SK-N-SH (cell line): ENCODE measurements at regions not wholly inside any gene's neighbourhood (a gene's known extent, or its start where the extent isn't known, plus 50 kb on each side); places are given as distances from the start of the nearest gene placed in this dataset.

ENCODE experiments used
- CTCF ChIA-PET: fragments of 300-600, 350-600 bp; formaldehyde crosslinking; extraction: SDS; loops from one replicate; lab custom pipeline; 2021; lab: Yijun Ruan, JAX
- POLR2A ChIA-PET: fragments of 350-600 bp; sonication (Branson Sonifier 250); formaldehyde crosslinking; extraction: SDS; loops from one replicate; lab custom pipeline; 2020; ENCODE audit warnings: antibody characterized with exemption, inconsistent platforms; lab: Yijun Ruan, JAX
- DNase-seq: peaks from one replicate; pipeline ENCODE4 v3.0.0; 2012
- H2AFZ ChIP-seq: fragments of 200-600 bp; sonication (generic); 2 replicates; pipeline ENCODE4 v1.8.1; 2016; ENCODE audit warnings: antibody characterized with exemption, mild to moderate bottlenecking, low read depth
- H3F3A ChIP-seq: fragments of 200-600 bp; sonication (generic); replicated peaks from 2 replicates; pipeline ENCODE3; 2016; ENCODE audit warnings: antibody characterized with exemption, mild to moderate bottlenecking; ENCODE audit not compliant: insufficient read depth
- H3K27ac ChIP-seq, 2 experiments: fragments of 200-500 bp in 1 of 2; fragments of 200-600 bp in 1 of 2; sonication (Bioruptor generic) in 1 of 2; sonication (generic), shearing (Covaris generic) in 1 of 2; 2 replicates each; pipeline versions ENCODE4 v1.5.1 to v1.6.1; 2014 to 2016; ENCODE audit warnings: low read depth in 2 of 2, inconsistent platforms in 1 of 2, low read length in 1 of 2, mild to moderate bottlenecking in 1 of 2, mixed read lengths in 1 of 2
- H3K27me3 ChIP-seq: fragments of 200-600 bp; sonication (generic), shearing (Covaris generic); 2 replicates; pipeline ENCODE4 v1.6.1; 2016; ENCODE audit warnings: mixed run types; ENCODE audit not compliant: insufficient read depth
- H3K36me3 ChIP-seq, 2 experiments: fragments of 200-500 bp in 1 of 2; fragments of 200-600 bp in 1 of 2; sonication (Bioruptor generic) in 1 of 2; sonication (generic) in 1 of 2; replicated peaks in 1 of 2; 2 replicates each; pipeline versions ENCODE3 to v1.5.1; 2014 to 2016; ENCODE audit warnings: low read length in 1 of 2, mild to moderate bottlenecking in 1 of 2; ENCODE audit not compliant: insufficient read depth in 2 of 2, control insufficient read depth in 1 of 2
- H3K4me1 ChIP-seq, 2 experiments: fragments of 200-500 bp in 1 of 2; fragments of 200-600 bp in 1 of 2; sonication (Bioruptor generic) in 1 of 2; sonication (generic), shearing (Covaris generic) in 1 of 2; 2 replicates each; pipeline versions ENCODE4 v1.5.1 to v1.6.1; 2014 to 2016; ENCODE audit warnings: low read depth in 1 of 2, low read length in 1 of 2, mixed run types in 1 of 2; ENCODE audit not compliant: insufficient read depth in 2 of 2, control insufficient read depth in 1 of 2
- H3K4me2 ChIP-seq: fragments of 200-600 bp; sonication (generic), shearing (Covaris generic); 2 replicates; pipeline ENCODE4 v1.6.1; 2017; ENCODE audit warnings: mixed run types
- H3K4me3 ChIP-seq, 2 experiments: fragments of 200-500 bp in 1 of 2; fragments of 200-600 bp in 1 of 2; sonication (Bioruptor generic) in 1 of 2; sonication (generic), shearing (Covaris generic) in 1 of 2; 2 replicates each; pipeline versions ENCODE4 v1.5.1 to v1.8.1; 2014 to 2016; ENCODE audit warnings: low read depth in 2 of 2, inconsistent platforms in 1 of 2, low read length in 1 of 2, mild to moderate bottlenecking in 1 of 2, mixed read lengths in 1 of 2, moderate library complexity in 1 of 2
- H3K79me2 ChIP-seq: fragments of 200-600 bp; sonication (generic); 2 replicates; pipeline ENCODE4 v1.8.1; 2017; ENCODE audit warnings: mild to moderate bottlenecking; ENCODE audit not compliant: insufficient read depth
- H3K9ac ChIP-seq: fragments of 200-600 bp; sonication (generic); 2 replicates; pipeline ENCODE4 v1.6.1; 2017; ENCODE audit warnings: mixed run types
- H3K9me2 ChIP-seq: fragments of 200-600 bp; sonication (generic); 2 replicates; pipeline ENCODE4 v1.6.1; 2017; ENCODE audit warnings: mixed run types
- H3K9me3 ChIP-seq: fragments of 200-600 bp; sonication (generic); 2 replicates; pipeline ENCODE4 v1.6.1; 2017; ENCODE audit warnings: mixed run types, mild to moderate bottlenecking, moderate library complexity
- H4K20me1 ChIP-seq: fragments of 200-600 bp; sonication (generic); 2 replicates; pipeline ENCODE4 v1.6.1; 2017; ENCODE audit warnings: mild to moderate bottlenecking, mixed run types; ENCODE audit not compliant: insufficient read depth
- CHD2 ChIP-seq: fragments of 150-350 bp; IDR thresholded peaks from 2 replicates; pipeline ENCODE4 v1.6.1; 2018; ENCODE audit warnings: low read length; ENCODE audit not compliant: partially characterized antibody
- CTCF ChIP-seq: fragments of 200-600 bp; sonication (generic); IDR thresholded peaks from 2 replicates; pipeline ENCODE4 v1.6.1; 2017; ENCODE audit warnings: antibody characterized with exemption, mild to moderate bottlenecking, moderate library complexity
- ELF1 ChIP-seq: IDR thresholded peaks from 2 replicates; pipeline ENCODE4 v1.4.0; 2012
- EP300 ChIP-seq, 2 experiments: IDR thresholded peaks; 2 replicates each; pipeline versions ENCODE4 v1.4.0 to v1.6.1; 2012; ENCODE audit warnings: borderline replicate concordance in 1 of 2, low read depth in 1 of 2, low read length in 1 of 2
- FOXM1 ChIP-seq: IDR thresholded peaks from 2 replicates; pipeline ENCODE4 v1.4.0; 2012; ENCODE audit warnings: low read depth, mild to moderate bottlenecking
- JUND ChIP-seq: IDR thresholded peaks from 2 replicates; pipeline ENCODE4 v1.4.0; 2012
- MAX ChIP-seq: IDR thresholded peaks from 2 replicates; pipeline ENCODE4 v1.4.0; 2012; ENCODE audit warnings: low read depth
- NFIC ChIP-seq: IDR thresholded peaks from 2 replicates; pipeline ENCODE4 v1.4.0; 2012; ENCODE audit warnings: borderline replicate concordance
- REST ChIP-seq: IDR thresholded peaks from 2 replicates; pipeline ENCODE4 v1.6.1; 2012; ENCODE audit warnings: mild to moderate bottlenecking, low read depth, low read length, moderate library complexity
- RFX5 ChIP-seq: IDR thresholded peaks from 2 replicates; pipeline ENCODE4 v1.6.1; 2012; ENCODE audit warnings: mild to moderate bottlenecking, improper control_type of control experiment, low read length
- SIN3A ChIP-seq: IDR thresholded peaks from 2 replicates; pipeline ENCODE4 v1.6.1; 2012; ENCODE audit warnings: low read depth, mild to moderate bottlenecking, low read length, moderate library complexity, borderline replicate concordance
- SMC3 ChIP-seq: IDR thresholded peaks from 2 replicates; pipeline ENCODE4 v1.6.1; 2012; ENCODE audit warnings: low read depth, low read length, improper control_type of control experiment
- TCF12 ChIP-seq: IDR thresholded peaks from 2 replicates; pipeline ENCODE4 v1.4.0; 2012
- ZBTB33 ChIP-seq: IDR thresholded peaks from 2 replicates; pipeline ENCODE4 v1.4.0; 2012; ENCODE audit warnings: low read depth, borderline replicate concordance
- WGBS: methylation state at CpG from one replicate; pipeline ENCODE4 v1.1.6; 2017; ENCODE audit warnings: low lambda C conversion rate; 5-methylcytosine and 5-hydroxymethylcytosine counted together
- TF ChIP-seq, protein P1 (sequence below): IDR thresholded peaks from 2 replicates; pipeline ENCODE4 v1.4.0; 2012; ENCODE audit warnings: low read depth, borderline replicate concordance
- TF ChIP-seq, protein P2 (sequence below): fragments of 150-350 bp; IDR thresholded peaks from 2 replicates; pipeline ENCODE4 v1.6.1; 2016; ENCODE audit warnings: mild to moderate bottlenecking, low read depth, low read length
- TF ChIP-seq, protein P3 (sequence below): IDR thresholded peaks from 2 replicates; pipeline ENCODE4; 2012

DNA sequence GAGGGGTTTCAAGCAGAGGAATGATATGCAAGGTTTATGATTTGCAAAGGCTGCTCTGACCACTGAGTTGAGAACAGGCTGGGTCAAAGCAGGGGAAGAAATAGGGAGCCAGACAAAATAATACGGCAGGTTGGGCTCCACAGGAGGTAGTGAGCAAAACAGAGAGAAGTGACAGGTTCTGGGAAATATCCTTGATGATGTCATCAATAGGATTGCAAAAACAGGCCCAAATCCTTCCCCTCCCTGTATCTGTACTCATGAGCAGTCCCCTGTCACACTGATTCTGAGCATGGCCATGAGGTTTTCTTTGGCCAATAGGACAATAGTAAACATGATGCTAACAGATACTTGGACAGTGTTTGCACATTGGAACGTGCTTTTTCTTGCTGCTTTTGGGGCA lies 471.8 kb upstream of the BRINP1 start:
- Histone ChIP-seq H3K4me2 (no peak overlapping the region), H3K9ac (no peak overlapping the region), H3K4me3 (no peak overlapping the region), H3K27ac (no peak overlapping the region), H3K4me1 (no peaks in the 10 kb centered on the region), H3K9me3 (no peaks in the 10 kb centered on the region), H3K27me3 (no peaks in the 10 kb centered on the region), H3K36me3 (no peaks in the 10 kb centered on the region), H4K20me1 (no peaks in the 10 kb centered on the region), H3K9me2 (no peaks in the 10 kb centered on the region), H3K79me2 (no peaks in the 10 kb centered on the region), H3F3A (no peaks in the 10 kb centered on the region), H2AFZ (no peak overlapping the region)
- POLR2A ChIA-PET: no interaction called here
- WGBS: 13% methylated on average over 2 of the region's 2 CpGs
- CTCF ChIA-PET: no interaction called here
- TF ChIP-seq NFIC: no peak
- no peak for TF ChIP-seq RFX5
- TF ChIP-seq SIN3A: no peak
- TF ChIP-seq SMC3: no peak
- no peak for TF ChIP-seq REST
- TF ChIP-seq ZBTB33: no peak
- TF ChIP-seq FOXM1: no peak
- no peak for TF ChIP-seq CHD2
- TF ChIP-seq, protein P1, sequence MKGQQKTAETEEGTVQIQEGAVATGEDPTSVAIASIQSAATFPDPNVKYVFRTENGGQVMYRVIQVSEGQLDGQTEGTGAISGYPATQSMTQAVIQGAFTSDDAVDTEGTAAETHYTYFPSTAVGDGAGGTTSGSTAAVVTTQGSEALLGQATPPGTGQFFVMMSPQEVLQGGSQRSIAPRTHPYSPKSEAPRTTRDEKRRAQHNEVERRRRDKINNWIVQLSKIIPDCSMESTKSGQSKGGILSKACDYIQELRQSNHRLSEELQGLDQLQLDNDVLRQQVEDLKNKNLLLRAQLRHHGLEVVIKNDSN: no peak
- no peak for TF ChIP-seq ELF1
- TF ChIP-seq, protein P2, sequence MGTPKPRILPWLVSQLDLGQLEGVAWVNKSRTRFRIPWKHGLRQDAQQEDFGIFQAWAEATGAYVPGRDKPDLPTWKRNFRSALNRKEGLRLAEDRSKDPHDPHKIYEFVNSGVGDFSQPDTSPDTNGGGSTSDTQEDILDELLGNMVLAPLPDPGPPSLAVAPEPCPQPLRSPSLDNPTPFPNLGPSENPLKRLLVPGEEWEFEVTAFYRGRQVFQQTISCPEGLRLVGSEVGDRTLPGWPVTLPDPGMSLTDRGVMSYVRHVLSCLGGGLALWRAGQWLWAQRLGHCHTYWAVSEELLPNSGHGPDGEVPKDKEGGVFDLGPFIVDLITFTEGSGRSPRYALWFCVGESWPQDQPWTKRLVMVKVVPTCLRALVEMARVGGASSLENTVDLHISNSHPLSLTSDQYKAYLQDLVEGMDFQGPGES: no peak
- TF ChIP-seq JUND: no peak
- TF ChIP-seq CTCF: no peak
- TF ChIP-seq TCF12: no peak
- TF ChIP-seq MAX: no peak
- TF ChIP-seq EP300 (IDR thresholded peaks at IDR 0.05; ENCODE audit: borderline replicate concordance in 1 of 2, low read depth in 1 of 2, low read length in 1 of 2): no peak
- TF ChIP-seq, protein P3, sequence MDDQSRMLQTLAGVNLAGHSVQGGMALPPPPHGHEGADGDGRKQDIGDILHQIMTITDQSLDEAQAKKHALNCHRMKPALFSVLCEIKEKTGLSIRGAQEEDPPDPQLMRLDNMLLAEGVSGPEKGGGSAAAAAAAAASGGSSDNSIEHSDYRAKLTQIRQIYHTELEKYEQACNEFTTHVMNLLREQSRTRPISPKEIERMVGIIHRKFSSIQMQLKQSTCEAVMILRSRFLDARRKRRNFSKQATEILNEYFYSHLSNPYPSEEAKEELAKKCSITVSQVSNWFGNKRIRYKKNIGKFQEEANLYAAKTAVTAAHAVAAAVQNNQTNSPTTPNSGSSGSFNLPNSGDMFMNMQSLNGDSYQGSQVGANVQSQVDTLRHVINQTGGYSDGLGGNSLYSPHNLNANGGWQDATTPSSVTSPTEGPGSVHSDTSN: no peak
- DNase-seq: no peak
